EL (cell line): ENCODE measurements at regions not wholly inside any gene's neighbourhood (a gene's known extent, or its start where the extent isn't known, plus 50 kb on each side); places are given as distances from the start of the nearest gene placed in this dataset.
"Not testable (repeated sequence)": the region's sequence is repeated elsewhere in the genome, so short reads cannot be mapped to it uniquely, and the experiment has no call there.

Experiments used
- DNase-seq: peaks from one replicate; pipeline ENCODE4 v3.0.0-alpha.2; 2016

DNA sequence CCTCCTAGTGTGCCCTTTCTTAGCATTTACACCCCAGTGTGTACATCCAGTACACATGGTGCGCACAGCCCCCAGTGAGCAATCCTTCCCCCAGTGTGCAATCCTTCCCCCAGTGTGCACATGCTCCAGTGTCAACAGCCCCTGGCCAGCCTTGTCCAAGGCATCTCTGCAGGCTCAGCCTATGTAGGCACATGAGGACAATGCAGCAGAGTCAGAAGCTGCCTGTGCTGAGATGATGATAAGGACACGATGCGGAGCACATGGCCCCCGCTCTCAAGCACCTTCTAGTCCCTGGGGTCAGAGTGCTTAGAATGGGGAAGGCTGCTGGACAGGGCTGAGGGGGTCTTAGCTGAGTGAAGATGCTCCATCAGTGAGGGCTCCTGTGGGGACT is 69.8 kb downstream of the GADD45G start:
- no peak for DNase-seq

DNA sequence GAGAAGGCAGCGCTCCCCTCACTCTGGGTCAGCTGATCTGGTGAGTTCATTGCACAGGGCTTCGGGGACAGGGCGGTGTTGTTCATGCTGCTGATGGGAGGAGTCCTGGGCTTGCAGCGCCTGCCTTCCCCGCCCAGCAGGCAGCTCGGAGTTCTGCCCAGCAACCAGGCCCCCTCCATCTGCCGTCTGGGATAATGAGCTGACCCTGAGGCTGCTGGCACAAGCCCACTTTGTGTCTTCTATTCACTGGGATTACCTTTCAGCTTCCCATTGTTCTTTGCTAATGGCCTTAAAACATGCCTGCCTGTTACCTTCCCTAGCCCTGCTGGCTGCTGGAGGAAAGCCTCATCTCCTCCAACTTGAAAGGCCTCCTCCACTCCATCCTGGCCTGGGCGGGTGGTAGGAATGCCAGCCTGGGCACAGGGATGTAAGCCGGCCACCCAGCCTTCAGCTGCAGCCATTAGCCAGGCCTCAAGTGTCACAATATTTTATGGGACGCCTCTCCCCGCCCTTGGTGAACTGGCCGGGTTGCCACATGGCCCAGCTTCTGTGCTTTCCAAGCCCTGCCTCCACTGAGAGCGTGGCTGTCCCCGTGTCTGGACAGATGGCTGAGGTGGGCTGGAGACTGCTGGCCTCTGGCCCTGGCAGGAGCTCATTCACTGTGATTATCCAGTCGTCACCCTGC is 70.4 kb downstream of the GADD45G start:
- DNase-seq, result no peak

DNA sequence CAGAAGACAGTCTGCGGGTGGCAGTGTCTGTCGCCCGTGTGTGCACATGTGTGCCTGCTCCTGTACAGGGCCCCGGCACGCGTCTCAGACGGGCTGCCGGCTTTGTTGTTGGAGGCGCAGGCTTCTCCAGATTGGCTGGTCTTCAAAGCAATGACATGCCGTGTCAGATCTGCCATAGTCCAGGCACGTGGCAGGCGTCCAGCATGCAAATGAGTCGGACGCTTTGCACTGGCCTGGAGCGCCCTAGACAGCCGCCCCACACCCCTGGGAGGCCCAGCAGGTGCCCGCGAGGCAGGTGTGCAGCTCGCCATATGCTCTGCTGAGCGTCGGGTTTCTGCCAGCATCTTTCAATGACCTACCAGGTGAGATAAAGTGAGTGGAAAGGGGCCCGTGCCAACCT is 71.5 kb downstream of the GADD45G start:
- no peak for DNase-seq

DNA sequence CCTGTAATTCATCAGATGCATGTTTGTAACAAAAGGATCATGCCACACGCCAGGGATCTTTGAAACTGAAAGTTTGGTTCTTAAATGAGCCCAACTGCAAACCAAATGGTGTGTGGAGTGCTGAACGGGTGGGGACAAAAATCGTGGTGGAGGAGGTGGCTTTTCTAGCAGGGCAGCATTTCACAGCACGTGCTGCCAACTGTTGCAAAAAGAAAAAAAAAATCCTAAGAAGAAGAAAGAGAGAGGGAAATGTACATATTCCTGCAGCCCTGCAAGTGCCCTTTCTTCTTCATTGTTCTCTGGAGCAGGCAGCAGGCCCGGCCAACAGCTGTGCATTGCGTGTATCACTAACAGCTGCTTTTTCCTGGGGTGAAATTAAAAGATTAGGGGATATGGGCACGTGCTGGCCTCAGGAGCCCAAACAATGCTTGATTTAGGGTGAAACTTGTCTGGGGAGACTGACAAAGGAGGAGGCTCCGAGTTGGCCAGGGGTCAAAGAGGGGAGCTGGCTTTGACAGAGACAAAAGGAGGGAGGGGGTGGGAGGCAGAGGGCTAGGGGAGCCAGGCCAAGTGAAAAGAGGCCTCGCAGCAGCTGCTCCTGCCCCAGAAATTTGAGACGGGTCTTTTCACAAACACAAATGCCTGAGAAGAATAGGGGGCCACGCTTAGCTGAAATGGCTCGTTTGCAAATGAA is 73.0 kb downstream of the GADD45G start:
- no peak for DNase-seq

DNA sequence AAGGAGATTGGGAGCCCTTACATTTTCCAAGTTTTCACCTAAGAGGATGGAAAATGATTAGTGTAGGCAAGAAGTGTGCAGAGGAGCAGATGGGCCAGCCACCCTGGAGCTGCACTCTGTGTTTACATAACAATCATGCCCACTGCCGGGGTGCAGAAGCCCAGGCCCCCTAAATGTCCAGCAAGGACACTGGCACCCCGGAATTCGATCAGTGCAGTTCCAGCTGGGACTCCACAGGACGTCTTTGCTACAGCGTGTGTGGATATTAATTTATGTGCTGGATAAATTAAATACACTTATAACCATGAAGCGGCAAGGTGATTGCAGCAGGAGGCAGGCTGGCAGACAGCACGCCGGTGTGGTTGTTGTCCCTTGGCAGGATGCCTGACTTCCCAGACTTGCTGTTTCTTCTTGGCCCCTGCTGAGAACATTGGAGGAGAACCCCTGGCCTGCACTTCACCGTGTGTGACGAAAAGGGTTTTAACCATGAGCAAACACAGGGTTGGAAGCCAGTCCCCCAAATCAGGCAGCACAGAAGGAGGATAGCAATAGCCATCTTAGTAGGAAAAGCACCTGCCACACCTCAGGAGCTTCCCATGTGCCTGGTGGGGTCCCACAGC is 73.7 kb downstream of the GADD45G start:
- no peak for DNase-seq

DNA sequence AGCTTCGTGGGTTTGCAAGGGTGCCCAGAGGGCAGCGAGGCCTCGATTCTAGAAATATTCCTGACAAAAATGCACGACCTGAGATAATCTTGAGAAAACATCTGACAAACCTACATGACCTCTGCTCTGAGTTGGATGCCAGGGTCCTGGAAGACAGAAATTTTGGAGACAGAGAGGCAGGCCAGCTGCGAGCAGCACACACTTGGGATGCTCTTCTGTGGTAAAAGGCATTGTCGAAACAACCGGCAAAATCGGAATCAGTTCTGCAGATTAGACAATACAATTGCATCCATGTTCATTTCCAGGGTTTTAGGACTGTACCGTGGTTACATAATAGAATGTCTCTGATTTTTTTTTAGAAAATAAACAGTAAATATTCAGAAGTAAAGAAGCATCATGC is 74.2 kb downstream of the GADD45G start:
- DNase-seq, result no peak

DNA sequence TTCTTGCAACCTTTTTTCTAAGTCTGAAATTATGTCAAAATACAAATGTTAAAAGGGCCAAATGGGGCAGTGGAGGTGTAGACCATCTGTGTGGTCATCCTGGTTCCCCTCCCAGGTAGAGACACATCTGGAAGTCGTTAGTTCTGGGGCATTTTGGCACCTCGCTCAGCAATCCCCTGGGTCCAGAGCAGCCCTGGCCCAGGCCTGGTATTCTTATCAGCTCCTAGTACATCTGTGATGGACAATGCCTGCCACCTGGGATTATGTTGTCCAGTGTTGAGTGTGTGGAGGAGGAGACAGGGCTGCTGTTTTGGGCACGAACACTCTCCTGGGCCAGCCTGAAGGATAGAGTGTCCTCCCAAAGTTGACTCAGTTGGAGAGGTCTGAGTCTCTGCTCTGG is 74.8 kb downstream of the GADD45G start:
- no peak for DNase-seq

DNA sequence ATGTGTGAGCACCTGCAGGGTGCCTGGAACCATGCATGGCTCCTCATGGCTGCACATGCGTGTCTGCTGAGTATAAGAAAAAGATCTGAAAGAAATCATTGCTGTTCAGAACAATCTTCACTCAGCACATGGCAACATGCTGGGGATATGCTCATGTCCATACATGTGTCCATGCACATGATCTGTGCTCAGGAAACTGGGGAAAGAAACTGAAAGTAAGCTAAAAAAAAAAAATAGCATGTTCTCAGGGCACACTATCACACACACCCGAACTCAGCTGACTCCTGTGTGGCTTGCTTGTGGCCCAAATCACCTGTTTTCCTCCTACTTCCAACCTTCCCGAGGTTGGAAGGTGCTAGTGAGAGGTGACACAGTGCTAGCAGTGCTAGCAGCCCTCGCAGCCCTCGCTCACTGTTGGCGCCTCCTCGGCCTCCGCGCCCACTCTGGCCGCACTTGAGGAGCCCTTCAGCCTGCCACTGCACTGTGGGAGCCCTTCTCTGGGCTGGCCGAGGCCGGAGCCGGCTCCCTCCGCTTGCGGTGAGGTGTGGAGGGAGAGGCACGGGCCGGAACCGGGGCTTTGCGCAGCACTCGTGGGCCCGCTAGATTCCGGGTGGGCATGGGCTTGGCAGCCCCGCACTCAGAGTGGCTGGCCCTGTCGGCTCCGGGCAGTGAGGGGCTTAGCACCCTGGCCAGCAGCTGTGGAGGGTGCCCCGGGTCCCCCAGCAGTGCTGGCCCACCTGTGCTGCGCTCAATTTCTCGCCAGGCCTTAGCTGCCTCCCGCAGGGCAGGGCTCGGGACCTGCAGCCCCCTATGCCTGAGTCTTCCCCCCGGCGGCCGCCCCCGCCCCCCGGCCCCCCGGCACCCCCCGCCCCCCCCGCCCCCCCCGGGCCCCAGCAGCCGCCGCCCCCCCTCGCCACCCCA is 76.0 kb downstream of the GADD45G start:
- no peak for DNase-seq

DNA sequence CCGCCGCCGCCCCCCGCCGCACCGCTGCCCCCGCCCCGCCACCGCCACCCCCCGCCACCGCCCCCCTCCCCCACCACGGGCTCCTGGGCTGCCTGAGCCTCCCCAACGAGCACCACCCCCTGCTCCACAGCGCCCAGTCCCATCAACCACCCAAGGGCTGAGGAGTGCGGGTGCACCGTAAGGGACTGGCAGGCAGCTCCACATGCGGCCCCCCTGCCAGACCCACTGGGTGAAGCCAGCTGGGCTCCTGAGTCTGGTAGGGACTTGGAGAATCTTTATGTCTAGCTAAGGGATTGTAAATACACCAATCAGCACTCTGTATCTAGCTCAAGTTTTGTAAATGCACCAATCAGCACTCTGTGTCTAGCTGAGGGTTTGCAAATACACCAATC is 76.7 kb downstream of the GADD45G start:
- not testable (repeated sequence) for DNase-seq

DNA sequence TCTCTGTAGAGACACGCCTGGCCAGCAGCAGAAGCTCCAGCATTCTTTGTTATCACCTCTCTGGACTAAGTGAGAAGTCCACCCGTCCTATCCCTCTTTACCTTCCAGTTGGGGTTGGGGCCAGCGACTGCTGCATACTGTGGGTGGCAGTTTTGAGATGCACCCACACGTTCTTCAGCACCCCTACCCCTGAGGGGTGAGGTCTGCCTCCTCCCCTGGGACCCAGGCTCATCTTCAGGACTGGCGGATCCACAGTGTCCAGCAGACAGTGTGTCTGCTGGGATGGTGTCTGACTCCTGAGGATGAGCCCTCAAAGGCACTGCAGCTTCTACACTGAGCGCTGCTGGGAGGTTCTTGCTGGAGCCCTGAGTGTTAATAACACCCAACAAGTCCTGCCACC is 78.8 kb downstream of the GADD45G start:
- no peak for DNase-seq

DNA sequence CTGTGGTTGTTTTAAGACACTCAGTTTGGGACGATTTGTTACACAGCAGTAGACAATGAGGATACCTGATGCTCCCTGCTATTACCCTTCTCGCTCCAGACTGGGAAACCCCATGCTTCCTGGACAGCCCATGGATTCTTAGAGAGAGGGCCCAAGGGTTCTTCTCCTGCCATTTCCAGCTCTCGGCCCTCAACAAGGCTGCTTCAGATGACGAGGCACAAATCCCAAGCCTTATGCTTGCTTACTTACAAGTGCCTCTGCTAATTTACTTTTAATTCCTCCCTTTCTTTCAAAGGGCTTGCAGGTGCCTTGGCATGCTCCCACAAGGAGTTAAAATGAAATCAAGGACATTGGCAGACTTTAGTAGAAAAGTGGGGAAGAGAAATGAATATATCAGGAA is 79.4 kb downstream of the GADD45G start:
- DNase-seq, result no peak

DNA sequence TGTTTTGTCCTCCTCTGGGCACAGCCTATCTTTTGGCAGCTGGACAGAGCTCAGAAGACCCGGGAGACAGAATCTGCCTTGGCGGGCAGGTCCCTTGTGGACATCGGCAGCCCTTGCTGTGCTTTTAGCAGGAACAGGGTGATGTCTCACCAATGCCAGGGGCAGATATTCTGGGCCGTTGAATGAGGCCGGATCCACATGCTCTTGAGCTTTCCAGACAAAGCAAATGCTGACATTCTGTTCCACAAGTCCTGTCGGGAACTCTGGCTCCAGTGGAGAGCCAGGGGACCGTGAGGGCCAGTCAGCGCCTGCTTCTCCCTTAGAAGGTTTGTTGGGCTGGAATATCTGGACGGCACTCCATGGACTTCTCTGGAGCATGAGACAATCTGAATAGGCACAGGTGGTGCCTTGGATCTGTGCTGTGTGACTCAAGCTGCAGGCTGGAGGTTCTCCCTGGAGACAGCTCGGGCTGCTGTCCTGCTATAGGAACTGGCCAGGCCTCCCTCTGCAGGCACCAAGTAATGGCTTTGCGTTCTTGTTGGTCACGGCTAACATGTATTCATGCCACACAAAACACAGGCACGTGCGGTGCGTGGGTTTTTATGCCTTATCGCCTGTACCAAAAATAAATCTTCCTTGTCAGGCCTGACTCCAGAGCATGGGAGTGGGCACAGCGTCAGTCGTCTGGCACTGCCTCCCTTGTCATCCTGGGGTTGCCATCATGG is 80.3 kb downstream of the GADD45G start:
- no peak for DNase-seq

DNA sequence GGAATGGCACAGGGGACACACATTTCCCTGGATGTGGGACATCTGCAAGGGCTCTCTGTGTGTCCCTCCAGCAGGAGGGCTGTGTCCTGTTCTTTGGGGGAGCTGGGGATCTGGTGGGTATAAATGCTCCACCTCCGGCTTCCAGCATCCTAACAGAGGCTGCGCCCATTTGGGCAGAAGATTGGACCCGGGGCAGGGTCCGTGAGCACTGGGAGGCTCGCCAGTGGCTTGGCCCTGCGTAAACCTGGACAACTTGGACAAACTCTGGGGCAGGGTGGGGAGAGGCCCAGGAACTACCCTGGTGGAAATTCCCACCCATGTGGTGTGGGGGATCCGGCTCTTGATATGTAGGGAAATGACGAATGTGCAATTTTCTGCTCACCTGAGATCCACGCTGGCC is 80.9 kb downstream of the GADD45G start:
- no peak for DNase-seq

DNA sequence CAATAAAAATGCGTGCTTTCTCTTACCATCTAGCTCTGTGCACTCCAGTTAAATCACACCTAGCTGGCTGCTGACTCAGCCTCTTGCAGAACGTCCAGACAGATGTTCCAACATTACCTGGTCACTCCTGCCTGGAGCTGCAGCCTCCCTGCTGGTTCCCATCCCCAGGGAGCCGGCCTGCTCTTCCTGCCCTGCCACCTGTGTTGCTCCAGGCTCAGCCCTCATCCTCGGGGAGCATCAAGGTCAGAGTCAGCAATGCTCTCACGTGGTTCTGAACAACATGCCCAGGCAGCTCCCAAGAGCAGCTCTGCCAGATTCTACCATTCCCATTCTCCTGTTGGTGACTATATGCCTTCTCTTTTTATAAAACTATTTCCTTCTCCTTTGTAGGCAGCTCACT is 81.3 kb downstream of the GADD45G start:
- DNase-seq, result no peak

DNA sequence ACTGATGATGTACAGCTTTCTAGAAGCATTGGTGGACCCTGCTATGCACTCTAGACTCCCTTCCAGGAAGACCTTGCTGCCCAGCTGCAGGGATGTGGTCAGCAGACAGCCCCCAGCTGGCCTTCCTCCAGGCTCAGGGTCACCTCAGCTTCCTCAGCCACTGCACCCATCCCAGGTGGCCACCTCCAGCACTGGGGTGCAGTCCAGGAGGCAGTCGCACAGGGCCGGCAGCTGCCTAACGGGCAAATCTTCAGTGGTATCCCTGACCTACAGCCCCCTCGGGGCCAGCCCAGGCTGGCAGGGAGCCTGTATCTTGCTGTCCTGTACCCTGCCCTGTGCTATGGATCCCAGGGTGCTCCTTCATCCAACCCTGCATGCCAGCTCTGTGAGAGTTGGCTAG is 81.8 kb downstream of the GADD45G start:
- DNase-seq, result no peak

DNA sequence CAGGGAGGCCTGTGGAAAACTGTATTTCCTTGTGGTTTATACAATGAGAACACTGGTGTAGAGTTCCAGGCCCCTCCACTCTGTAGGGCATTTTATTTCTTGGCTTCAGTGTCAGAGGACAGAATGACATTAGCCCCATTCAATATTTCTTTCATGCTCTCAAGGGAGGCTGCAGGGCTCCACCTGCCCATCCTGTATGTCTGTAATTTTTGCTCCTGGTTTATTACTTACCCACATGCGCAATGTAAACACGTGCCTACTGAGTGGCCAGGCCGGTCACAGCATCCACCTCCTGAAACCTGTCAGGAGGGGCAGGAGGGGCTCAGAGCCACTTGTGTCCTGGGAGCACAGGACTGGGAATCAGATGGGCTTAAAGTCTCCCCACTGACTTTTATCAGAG is 82.4 kb downstream of the GADD45G start:
- DNase-seq, result no peak

DNA sequence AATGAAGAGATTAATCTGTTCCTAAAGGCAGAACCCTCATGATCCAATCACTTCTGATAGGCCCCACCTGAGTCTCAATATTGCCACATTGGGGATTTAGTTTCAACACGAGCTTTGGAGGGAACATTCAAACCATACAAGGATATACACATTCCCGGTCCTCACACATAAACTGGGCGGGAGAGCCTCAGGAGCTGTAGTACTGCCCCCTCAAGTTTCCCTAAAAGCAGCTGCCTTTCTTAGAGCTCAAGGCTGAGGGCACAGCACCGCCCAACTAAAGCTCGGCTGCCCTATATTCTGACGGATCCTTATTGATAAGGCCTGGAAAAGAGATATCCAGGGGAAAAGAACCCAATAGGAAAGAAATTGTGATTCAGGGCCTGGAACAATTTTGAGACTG is 83.0 kb downstream of the GADD45G start:
- DNase-seq, result no peak

DNA sequence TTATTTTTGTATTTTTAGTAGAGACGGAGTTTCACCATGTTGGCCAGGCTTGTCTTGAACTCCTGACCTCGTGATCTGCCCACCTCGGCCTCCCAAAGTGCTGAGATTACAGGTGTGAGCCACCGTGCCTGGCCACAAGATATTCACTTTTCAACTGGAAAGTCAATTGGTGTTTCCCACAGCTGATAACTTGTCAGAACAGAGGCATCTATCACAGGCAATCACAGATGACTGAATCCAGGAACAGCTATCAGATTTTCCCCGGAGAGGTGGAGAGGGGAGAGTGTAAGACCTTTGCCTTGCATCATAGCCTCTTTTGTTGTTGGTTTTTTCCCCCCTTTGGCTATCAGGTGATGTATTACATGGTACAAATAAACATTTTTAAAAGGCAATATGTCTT is 84.5 kb downstream of the GADD45G start:
- DNase-seq, result not testable (repeated sequence)

DNA sequence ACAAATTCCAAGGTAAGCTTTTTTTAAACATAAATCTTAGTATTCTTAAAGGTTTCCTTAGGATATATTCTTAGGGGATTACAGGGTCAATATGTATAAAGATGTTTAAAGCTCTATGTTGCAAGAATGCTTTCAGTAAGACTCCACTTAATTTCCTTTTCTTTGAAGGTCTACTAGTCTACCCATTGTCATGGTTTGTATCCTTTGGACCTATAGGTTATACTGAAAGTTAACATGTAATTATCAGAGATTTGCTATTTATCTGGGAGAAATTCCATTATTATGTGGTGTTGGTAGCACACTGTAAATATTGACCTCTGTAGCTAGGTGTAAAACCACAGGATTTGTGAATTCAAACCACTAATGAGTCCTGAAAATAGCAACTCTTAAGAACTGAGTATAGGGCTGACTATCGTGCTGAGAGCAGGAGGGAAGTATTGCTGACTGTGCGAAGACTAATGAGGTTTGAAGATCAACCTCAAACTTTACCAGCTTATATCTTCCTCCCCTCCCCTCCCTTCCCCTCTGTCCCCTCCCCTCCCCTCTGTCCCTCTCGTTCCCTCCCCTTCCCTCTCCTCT is 85.6 kb downstream of the GADD45G start:
- no peak for DNase-seq

DNA sequence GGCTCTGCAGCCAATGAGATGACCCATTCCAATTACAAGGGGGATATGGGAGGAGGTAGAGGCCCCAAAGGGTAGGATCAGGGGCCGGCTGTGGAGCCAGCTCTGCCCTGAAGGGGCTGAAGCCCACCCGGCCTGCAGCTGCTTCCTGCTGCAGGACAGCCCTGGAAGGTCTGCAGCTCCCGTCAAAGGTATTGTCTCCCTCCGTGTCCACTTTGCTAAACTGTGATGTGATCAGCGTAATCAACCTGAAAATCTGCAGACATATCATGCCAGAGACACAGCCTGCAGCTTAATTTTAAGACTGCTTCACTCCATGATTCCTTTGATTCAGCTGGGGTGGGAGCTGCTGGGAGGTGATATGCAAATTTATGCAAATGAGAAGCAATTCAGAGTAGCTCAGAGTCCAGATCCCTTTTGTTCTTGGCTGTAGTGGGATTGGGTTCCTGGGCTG is 90.7 kb downstream of the GADD45G start:
- no peak for DNase-seq

DNA sequence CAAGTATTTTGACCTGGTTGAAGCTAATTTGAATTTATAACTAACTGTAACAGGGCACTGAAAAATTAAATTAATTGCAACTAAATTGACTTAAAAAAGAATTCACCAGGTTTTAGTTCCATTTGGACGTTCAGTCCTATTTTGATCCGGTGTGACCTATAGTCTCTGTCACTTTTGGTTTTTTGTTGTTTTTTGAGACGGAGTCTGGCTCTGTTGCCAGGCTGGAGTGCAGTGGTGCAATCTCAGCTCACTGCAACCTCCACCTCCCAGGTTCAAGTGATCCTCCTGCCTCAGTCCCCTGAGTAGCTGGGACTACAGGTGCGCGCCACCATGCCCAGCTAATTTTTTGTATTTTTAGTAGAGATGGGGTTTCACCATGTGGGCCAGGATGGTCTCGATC is 91.2 kb downstream of the GADD45G start:
- DNase-seq, result not testable (repeated sequence)

DNA sequence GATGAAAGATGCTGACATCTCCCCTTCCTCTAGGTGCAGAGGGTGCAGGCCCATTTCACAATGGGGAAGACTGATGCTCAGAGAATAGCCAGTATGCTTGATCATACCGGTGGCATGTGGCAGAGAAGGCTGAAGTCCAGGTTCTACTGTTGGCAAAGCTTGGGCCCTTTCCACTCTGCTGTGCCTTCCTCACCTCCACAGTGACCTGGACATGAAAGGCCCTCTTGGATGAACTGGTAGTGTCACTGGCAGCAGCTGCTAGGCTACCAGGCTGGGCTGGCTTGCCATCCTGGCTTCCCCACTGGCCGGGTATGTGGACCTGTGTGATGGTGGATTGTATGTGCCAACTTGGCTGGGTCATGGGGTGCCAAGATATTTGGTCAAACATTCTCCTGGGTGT is 92.0 kb downstream of the GADD45G start:
- DNase-seq, result no peak
